ENCODE measurements at regions not wholly inside any gene's neighbourhood (a gene's known extent, or its start where the extent isn't known, plus 50 kb on each side); places are given as distances from the start of the nearest gene placed in this dataset.

DNA sequence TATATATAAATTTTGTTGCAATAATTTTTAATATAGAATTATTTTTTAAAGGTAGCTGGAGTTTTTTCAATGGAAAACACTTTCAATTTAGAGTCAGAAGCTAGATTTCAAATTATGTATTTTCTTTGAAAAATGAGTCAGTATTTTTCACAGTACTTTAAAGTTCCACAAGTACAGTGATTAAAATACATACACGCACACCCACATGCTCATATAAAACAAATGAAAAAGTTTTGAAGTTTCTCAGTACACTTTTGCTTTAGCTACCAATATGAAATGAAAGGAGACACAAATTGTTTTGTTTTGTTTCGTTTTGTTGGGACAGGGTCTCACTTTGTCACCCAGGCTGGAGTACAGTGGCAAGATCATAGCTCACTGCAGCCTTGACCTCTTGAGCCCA lies 98.6 kb downstream of the CYB561 start:
- DNase-seq = no peak

DNA sequence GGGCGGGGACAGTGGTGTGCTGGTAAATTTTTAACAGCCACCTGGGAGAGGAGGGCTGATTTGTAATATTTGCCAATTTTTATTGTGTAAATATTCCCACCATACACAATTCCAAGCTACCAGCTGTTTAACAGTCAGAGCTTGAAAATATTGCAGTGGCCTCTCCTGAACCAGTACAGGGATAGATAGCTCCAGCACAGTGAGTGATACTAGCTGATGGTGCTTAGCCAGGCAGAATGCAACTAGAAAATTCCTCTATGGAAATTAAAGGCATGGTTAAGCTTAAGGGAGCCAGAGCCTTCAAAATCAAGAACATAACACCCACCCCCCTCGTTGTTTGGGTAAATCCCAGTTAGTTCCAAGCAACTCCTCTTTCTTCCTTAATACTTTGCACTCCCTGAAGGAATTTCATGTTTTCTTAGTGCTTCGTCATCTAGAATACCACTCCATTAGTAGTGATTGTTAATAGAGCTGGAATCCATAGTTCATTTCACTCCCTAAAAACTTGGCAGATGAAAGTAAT lies 96.6 kb downstream of the CYB561 start:
- no peak for DNase-seq

DNA sequence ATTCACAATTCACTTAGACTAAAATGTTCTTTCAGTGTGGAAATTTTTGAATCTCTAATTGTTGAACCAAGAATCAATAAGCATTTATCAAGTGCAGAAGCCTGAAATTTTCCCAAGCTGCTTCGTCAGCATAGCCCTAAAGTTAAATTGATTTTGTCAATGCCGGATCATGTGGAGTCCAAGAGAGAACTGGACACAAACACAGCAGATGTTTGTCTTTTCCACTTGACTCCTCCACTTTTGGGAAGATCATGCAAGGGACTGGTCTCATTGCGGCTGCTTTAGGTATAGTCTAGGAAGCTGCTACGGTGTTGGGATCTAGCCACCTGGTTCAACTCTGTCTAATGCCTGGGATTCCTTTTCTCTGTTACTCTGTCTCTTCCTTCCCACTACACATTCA lies 95.7 kb downstream of the CYB561 start:
- no peak for DNase-seq

DNA sequence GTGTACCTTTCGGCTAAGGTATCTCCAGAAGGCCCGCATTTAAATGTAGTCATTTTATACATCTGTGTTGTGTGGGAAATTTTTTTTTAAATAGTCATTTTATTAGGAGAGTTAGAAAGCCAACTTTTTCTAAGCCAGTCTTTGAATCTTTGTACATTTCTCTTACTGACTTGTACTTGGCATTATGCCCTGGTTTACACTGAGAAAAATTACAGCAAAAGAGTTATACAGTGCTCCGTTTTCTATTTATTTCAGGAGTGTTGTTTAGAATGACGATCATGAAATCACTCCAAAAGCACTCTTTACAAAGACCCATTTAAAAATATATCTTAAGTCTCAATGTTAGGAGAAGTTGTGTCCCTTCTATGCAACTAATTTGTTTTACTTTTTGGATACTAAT lies 91.8 kb downstream of the CYB561 start:
- DNase-seq = no peak

DNA sequence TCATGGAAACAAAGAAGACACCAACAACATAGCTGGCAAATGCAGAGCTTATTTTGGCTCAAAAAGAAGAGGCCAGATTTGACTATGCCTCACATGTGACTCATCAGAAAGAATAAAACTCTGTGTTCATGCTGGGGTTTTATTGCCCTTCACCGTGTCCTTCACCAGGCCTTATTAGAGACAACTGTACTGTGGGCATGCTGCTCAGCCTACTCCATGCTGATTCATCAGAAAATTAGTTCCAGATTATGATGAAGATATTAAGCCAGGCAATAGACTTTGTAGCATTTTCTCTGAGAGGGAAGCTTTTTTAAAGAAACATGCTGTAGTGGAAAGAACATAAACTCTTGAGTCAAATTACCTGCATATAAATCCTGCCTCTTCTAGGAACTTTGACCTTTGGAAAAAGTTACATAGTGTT lies 89.8 kb downstream of the CYB561 start:
- no peak for DNase-seq

DNA sequence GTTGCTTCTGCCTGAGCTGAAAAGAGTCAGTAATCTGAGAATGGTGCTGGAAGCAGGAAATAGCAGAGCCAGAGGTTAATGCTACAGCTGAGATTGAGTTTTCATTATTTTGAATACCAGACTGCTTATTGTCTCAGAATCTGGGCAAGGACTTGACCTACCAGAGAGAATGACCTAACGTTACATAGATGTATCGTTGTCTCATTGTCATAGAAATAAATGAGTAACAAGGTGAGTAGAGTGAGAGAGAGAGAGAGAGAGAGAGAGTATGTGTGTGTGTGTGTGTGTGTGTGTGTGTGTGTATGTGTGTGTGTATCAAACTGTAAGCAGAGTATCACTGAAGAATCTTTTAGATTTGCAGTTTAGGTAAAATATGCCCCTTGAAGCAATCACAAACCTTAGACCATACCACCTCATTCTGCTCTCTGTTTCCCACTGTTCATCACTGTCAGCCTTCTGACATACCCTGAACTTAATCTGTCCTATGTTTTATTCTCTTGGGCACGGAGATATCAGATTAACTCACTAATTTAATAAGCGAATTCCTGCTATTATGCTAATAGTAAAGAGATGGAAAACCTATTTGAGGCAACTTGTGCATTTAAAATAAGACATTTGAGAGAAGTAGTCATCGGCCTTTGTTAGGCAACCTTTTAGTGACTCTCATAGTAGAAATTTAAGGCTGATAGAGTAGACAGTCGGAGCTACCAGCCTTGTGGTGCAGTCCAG lies 87.8 kb downstream of the CYB561 start:
- no peak for DNase-seq

DNA sequence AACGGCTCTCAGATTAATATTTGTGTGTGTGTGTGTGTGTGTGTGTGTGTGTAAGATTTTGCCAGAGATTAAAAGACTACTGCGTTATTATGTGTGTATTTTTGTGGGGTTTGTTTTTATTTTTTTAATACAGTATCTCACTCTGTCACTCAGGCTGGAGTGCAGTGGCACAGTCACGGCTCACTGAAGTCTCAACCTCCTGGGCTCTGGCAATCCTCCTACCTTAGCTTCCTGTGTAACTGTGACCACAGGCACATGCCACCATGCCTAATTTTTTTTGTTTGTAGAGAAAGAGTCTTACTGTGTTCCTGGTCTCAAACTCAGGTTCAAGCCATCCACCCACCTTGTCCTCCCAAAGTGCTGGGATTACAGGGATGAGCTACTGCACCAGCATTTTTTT lies 87.2 kb downstream of the CYB561 start:
- no peak for DNase-seq

DNA sequence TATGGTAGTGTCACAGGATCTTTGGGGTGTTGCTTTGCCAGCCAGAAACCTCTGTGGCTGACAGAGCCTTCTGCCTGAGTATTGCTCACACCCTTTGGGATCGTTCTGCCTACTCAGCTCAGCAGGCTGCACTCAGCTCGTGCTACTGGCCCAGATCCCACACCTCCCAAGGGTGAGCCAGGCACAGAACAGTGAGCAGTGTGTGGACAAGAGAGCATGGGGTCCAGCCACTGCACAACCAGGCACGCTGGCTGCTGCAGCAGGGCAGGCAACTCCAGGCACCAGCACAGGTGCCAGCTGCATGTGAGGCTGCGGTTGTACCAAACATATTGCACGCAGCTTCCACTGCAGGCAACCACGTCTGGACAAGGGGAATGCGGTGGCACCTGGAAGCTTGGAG lies 84.9 kb downstream of the CYB561 start:
- DNase-seq = no peak

DNA sequence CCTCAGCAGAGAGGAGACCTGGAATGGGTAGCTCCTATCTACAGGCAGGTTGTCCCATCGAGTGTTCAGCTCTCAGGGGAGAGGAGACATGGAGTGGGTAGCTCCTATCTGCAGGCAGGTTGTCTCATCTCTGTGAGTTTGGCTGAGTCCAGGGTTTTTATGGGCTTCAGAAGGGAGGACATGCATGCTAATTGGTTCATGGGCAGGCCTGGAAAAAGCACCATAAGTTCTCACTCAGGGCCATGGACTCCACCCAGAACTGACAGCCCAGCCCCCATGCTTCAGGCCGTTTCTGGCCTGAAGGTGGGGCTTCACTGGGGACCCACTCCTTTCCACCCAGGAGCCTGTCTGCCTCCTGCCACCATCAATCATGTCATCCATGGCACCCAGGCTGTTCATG lies 84.0 kb downstream of the CYB561 start:
- no peak for DNase-seq

DNA sequence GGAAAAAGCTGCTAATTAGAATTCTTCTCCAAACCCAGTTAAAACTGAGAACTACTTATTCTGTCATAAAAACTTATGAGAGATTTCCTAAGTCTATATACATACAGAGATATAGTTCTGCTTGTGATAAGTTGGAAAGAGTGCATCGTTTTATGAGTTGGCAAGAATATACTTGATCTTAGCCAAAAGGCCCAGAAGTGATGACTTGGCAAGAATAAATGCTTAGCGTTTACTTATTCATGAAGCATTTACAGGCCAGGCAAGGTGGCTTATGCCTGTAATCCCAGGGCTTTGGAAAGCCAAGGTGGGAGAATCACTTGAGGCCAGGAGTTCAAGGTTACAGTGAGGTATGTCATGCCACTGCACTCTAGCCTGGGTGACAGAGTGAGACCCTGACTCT lies 81.7 kb downstream of the CYB561 start:
- DNase-seq = no peak

DNA sequence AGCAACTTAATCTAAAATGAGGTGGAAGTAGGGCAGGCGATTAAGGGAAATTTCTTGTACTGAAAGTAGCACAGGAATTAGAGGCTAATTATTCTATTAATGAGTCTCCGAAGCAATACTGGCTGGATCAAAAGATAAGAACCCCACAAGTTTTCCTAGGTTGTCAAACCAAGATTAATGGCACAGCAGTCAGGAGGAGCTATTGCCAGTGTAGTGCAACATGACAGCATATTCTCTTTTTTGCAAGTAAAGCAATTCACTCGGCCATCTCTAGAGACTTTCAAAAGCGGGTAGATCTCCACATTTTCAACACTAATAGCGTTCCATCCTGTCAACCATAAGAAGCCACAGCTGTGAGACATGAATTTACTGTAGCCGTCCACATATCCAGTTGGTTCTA lies 81.2 kb downstream of the CYB561 start:
- no peak for DNase-seq

DNA sequence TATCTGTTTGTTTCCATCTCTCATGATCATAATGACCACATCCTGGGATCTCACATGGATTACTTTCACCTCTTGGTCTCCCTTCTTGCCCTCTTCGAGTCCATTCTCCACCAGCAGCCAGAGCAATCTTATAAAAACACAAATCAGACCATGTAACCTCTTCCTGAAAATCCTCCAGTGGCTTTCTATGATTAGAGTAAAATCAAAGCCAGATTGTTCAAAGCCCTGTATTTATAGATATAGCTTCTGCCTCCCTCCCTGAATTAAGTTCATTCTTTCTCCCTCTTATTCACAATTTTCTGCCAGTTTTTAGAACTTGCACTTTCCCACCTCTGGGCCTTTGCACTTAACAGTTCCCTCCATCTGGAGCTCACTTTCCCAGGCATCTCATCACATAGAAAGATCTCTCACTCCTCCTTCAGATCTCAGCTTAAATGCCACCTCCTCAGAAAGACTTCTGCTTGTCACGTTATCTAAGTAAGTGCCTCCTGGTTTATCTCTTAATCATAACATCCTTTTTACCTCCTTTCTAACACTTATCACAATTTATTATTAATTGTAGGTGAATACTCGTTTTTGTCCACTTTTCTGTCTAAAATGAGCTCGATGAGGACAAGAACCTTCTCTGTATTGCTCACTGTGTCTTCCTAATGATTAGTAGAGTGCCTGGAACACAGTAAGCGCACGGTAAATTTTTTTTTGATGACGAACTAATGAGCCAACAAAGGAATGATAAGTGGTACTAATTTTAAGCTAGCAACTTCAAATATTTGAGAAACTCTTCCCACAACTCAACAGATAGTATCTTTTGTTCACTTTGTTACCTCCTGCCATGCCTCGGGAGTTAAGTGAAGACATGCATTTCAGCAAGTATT lies 80.5 kb downstream of the CYB561 start:
- DNase-seq = no peak

DNA sequence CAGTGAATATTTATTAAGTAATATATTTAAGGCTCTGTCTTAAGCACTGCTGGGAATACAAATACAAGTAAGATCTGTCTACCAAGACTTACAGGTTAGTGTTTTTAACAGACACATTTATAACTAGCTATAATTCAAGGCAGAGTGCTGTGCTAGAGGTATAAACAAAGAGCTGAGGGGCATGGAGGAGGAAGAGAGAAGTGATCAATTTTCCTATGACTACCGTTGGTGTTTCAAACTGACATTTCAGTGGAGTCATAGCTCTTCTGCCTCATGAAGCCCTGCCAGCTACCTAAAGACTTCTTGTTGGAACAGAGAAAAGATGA lies 79.9 kb downstream of the CYB561 start:
- DNase-seq = no peak

DNA sequence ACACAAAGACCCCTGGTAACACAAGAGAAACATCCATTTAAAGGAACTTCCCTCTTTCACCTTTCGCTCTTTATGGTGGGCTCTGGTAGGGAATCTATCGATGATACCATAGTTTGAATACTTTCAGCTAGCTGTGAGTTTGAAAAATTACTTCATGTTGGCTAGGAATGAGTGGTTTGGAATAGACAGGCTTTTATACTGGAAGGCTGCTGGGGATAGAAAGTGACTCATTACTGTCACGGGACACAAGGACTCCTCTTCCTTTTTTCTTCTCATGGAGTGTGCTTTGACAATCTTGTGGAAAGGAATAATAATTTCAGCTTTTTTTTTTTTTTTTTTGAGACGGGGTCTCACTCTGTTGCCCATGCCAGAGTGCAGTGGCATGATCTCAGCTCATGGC lies 76.9 kb downstream of the CYB561 start:
- DNase-seq = no peak

DNA sequence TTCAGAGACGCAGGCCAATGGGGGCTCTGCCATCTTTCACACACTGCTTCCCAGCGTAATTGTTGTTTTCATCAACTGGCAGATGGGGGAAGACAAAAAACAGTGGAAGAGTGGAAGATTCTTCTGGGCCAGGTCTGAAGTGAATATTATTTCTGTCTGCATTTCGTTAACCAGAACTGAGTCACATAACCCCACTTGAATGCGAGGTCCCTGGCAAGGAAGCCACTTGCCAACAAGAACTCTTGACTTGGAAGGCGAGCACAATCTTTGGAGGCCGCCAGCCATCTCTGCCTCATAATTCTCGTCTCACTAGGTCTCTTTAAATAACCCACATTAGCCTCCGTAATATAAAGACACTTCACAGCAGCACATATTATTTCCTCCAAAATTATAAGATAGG lies 75.4 kb downstream of the CYB561 start:
- DNase-seq = no peak

DNA sequence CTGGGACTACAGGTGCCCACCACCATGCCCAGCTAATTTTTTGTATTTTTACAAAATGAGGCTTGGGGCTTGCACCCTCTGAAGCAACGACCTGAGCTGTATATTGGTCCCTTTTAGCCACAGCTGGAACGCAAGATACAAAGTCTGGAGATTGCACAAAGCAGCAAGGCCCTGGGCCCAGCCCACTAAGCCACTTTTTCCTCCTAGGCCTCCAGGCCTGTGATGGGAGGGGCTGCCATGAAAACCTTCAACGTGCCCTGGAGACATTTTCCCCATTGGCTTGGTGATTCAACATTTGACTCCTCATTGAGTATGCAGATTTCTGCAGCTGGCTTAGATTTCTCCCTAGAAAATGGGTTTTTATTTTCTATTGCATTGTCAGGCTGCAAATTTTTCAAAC lies 69.2 kb downstream of the CYB561 start:
- DNase-seq = no peak

DNA sequence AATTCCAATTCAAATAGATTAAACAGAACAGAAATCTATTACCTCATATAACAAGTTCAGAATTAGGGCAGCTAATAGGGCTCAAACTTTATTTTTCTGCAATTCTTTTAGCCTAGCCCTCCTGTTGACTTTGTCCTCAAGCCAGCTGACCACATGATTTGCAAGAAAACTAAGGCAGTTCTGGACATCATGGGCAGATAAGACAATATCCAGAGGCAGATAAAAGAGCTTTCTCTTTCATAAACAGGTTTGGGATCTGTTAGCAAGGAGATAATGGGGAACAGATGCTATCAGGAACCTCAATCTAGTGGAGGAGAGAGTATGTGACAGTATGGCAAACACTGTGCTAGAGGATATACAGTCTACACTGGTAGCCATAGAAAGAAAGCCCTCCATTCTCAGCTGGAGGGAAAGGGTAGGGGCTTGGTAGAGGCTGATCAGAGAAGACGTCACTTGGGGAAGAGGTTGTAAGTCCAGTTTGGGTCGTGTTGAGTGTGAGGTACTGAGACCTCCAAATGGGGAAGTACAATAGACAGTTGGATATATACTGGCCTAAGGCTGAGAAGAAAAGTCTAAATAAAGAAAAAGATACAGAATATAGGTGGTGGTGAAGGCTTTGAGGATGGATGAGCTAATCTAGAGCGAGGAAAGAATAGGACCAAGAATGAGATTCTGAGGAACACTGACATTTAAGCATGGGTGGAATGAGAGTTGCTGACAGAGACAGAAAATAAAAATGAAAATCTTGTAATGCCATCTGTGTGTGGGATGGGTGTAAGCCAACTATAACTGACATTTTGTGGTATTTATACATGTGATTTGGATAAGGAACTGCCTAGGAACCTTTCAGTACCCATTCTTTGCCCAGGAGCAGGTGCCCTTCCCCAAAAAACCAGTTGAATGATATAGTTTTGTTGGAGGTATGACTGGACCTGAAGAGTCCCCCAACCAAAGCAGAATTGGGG lies 67.4 kb downstream of the CYB561 start:
- DNase-seq = no peak

DNA sequence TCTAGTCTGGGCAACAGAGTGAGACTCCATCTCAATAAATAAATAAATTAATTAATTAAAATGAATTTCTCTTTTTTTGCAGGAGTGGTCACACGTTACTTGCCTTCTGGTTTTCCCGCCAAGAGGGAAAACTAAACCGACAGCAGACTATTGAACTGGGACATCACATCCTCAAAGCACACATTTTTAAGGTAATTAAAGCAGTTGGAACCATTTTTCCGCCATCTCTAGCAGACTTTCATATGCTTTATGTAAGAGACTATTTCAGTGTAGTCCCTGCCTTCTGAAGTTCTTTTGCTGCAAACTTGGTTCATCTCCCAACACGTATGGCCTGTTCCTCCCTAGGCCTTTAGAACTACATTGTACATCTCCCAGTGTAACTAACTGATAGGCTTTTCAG lies 66.5 kb downstream of the CYB561 start:
- DNase-seq = no peak

DNA sequence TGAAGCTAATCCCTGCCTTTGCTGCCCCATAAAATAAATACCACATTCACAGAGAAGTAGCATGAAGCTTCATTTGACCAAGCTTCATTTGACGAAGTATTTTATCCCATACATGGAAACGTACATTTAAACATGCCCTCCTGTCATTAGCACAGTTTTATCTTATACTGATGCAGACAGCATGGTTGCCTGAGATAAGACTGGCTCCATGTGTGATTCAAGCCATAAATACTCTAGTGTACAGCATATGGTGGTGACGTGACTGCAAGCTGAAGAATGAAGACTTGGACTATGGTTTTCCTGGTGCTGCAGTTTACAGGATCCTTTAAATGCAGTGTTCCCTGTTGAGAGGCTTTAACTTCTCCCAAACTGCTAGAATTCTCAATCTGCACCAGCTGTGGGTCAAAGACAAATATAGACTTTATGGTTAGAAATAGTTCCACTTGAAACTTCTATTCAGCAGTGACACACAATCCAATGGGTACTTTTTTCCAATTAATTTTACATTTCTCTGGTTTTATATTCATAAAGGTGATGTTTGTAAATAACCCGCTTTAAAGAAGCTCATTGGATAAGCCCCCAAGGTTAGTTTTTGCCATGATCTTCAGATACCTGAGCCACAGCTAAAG lies 64.9 kb downstream of the CYB561 start:
- DNase-seq = no peak

DNA sequence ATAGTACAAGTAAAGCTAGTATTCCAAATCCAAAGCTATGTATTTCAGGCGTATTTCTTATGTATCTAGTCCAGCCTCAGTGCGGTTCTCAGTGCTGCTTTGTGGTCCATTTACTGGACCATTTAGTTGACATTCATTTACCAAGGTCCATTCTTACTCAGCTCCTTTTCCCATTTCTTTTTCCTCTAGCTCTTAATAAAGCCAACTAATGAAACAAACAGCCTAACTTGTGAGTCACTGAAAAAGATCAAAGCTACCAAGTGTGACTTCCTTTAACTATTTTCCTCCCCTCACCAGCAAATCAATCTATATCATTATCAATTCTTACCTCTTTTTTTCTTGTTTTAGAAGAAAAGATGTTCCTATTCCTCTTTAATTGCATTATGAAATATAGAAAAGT lies 64.0 kb downstream of the CYB561 start:
- DNase-seq = no peak

Data from activated CD4-positive, alpha-beta T cell treated with anti-CD3 and anti-CD28 coated beads, Interleukin-2, Interleukin-6, amounts not matched to agents 100 ng/mL and 50 ng/mL, durations not matched to agents 16 hours and 8 hours (primary cell).